CD4-positive, alpha-beta T cell treated with Interleukin-2 at 100 ng/mL for 4 hours (primary cell): ENCODE measurements at regions not wholly inside any gene's neighbourhood (a gene's known extent, or its start where the extent isn't known, plus 50 kb on each side); places are given as distances from the start of the nearest gene placed in this dataset.

Experiments
- DNase-seq: peaks from one replicate; pipeline ENCODE4 v3.0.0-alpha.2; 2020; ENCODE audit warnings: low spot score

DNA sequence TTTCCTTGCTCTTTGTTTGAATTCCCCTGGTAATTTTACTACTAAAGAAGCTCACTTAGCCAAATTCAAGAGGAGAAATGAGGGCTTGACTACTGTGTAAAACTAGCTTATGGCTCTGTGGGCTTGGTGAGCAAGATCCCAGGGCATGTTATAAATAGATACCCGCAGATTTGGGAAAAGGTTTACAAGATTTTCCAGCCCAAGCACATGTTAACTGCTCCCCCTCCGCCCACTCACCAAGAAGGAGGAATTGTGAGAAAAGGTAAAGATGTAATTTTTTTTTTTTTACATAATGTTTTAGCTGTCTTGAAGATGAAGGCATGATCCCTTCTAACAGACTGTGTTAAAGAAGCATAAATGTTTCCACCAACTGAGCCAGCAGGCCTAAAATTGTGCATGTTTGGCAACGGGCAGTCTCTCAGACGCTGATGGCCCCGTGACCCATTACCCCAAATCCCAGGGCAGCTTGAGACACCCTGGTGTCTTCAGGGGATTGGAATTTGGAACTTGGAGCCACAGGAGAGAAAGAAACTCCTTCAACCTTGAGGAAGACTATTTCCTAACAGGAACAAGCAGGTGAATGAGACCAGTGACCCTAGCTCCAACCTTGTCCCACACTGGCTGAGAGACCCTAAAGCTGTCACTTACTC is 429.8 kb upstream of the CELF2 start:
- no peak for DNase-seq

DNA sequence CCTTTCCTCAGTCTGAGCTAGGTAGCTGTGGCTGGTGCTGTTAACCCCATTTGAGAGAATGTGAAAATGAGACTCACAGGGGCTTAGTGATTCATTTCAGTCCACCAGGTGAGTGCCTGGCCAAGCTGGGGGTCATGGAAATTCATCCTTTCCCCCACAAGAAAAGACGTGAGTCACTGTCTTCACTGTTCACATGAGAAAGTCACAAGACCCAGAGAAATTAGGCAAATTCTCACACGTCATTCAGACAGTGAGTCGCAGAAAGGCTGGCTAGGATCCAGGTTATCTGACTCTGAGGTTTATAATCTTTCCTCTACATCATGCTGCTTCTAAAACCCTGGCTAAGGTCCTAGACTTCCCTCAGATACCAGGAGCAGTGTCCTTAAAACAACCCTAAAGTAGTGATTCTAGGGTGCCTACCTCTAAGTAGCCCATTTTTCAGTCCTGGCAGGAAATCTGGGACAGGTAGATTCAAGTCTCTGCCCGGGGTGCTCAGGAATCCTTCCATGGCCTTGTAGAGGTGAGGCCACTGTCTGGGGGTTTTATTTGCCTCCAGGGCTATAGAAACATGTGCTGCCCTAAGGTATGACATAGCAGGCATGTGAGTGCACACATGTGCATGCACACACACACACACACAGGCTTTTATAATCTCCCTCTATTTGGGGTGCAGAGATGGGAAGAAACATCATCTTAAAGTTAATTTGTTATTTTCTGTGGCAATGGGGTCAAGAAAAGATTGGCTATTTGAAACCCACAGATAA is 427.9 kb upstream of the CELF2 start:
- DNase-seq: no peak

DNA sequence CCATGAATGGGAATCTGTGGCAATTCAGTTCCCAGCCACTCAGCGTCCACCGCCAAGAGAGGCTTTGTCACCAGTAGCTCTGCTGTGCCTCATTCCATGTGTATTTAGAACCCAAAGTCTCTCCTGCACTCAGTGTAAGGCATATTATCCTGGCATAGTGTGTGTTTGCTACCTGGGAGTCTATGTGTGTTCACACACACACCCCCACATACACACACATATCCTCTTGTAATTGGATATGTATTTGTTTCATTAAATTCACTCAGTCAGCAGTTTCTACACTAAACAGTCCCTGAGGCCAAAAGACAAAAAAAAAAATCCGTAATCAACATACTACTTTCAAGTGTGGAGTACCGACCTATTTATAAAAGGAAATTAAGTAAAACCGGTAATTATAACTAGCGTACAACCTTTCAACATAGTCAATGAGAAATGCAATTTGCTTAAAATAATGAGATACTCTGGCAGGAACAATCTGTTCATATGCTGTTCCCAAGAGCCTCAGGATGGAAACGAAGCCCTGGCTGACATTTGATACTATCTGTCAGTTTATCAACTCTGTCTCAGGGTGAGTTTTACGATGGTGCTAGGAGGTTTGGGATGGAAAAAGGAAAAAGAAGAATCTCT is 425.8 kb upstream of the CELF2 start:
- DNase-seq: no peak

DNA sequence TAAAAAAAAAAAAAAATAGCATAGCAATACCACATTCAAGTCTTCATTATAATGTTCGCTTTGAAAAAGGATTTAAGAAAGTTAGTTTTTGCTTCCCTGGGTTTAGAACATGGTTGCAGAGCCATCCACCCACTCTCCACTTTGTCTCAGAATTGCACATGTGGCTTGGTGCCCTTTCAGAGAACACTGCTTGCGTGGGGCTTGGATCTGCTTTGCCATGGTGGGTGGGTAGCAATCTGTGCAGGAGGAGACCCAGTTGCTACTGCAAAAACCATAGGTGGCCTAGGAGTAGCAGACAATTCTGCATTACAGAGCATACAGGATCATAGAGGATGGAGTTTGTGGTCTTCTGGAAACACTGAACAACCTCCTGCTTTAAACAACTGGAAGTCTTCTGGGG is 421.4 kb upstream of the CELF2 start:
- DNase-seq: no peak

DNA sequence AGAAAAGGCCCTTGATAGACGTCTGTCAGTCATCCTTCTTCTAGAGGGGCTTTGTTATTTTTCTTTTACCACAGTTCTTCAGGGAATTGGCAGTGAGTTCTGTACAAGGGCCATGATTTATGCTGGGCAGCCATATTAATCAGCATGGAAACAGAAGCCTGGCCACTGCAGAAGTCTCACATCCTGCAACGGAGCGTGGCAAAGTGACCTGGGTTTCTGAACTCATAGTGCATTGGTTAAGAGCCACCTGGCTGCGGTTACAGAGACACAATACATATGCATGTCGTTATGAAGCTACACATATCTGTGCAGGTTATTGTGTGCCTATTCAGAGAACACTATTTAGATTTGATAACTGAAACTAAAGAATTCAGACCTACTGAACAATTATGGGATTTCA is 419.4 kb upstream of the CELF2 start:
- DNase-seq: no peak

DNA sequence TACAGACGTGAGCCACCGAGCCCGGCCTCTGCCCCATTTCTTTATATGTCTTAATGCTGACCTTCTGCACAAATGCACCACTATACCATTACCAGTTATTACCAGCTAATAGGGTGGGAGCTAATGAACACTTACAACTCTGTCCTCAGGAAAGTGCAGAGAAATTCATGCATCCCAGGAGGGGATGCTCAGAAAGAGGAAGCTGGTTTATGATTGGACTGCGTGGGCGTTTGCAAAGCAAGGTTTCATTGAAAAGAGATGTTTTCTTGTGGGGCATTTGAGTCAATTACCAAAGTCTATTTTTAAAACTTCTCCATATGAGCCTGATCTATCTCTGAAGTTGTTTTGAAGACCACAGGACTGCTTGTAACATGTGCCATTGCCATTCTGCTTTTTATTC is 417.7 kb upstream of the CELF2 start:
- DNase-seq: no peak

DNA sequence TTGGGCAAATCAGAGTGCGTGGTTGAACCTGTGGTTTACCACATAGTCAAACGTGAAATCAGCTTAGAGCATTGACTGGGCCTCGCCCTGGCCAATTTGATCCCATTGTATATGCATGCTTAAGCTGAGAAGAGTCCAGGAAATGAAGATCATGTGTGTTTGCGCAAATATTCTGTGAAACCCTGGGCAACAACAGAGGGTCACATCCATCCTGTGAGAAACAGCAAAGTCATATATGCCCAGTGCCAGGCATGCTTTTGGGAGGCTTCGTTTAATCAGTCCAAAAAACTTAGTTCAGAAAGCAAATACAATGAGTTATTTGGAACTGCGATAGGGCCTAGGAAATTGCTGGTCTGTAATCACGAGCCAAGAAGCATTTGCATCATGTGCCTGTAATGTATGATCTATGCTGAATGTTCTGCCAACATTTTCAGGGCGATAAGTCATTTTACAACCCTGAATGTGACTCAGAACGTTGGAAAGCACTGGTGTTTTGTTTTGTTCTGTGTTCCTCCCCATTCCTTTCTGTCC is 412.1 kb upstream of the CELF2 start:
- no peak for DNase-seq

DNA sequence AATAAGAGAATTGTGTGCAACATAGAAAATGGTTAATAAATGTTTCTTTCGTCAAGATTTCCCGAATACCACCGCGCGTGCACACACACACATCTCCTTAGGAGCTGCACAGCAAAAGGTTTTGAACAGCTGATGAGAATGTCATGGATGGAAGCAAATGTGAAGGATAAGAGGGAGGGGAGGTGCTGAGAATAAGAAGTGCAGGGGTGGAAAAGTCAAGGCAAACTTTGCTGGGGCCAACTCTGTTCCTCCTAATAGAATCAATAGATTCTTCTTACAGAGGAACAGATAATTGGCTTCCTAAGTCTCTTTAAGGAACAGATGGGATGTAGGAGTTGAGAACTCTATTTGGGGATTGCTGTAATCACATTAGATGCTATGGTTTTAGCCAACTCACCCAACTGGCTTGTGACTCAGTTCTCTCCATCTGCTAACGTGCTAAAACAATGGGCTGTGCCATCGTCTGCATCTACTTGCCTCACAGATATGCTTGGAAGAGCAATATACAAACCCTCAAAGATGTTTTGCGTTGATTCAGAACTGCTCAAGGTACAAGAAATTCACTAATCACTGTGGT is 408.2 kb upstream of the CELF2 start:
- no peak for DNase-seq

DNA sequence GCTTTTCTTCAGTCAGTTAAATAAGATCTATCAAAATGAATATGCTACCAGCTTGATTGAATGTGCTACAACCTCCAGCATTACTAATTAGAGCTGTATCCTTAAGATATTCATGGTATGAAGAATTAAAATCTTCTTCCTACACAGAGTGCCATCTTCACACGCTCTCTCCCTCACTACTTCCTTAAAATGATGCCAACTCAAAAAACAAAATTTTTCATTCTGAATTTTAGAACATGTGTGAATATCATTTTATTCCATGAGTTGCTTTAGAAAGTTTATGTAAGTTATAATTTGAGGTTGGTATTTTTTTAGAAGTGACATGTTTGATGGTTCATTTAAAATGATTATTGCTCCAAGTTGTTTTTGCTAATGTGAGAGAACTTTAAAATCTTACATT is 407.5 kb upstream of the CELF2 start:
- no peak for DNase-seq

DNA sequence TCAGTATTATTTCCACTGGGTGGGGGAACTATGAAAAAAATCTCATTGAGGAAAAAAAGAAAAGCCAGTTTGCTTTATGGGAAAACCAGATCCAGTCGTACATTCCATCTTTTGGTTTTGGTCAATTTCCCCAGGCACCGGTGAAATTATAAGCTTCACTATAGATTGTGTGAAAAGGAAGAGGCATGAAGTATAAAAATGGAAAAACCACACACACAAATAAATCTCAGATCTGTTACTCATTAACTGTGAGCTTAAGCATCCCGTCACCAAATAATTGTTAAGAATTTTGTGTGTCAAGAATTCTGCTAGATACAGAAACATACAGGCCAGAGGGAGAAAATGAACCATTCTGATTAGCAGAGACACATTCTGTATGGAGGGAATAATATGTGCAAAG is 405.5 kb upstream of the CELF2 start:
- no peak for DNase-seq

DNA sequence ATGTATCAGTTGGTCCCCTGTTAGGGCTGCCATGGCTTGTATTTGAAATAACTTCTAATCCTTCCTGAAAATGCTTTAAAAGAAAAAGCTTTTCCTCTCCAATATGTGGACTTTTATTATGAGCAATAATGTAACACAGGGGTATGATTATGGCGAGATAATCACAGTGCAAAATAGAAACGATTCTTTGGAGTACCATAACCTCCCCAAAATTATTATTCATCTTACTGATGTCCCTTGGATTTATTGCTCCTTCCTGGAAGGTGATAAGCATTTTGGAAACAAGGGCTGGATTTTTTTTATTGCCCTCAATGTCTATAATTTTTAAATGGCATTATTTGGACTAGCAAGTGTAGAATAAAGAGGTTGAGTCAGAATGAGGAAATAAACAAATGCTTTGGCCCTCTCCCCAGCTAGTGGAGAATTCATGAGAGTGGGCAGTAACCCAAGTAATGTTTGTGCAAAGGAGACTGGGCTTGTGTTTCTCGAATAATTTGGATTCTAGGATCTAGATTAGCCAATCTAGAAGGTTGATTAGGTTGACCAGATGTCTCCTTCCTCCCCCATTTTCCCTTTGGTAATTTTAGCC is 403.9 kb upstream of the CELF2 start:
- no peak for DNase-seq

DNA sequence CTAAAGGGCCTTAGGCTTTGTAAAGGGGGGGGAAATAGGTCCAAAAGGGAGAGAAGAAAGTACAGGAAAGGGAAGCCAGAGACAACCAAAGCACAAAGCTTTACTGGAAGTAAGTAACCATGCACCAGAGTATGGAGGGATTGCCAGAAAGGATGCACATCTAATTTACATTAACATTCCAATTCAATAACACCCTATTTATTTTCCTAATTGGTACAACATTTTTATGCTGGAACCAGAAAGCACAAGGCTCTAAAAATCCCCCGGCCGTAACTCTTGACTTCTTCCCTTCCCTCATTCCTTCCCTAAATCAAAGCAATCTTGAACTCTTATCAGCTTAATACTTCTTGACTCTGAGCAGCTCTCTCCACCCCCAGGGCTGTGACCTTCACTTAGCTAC is 400.0 kb upstream of the CELF2 start:
- no peak for DNase-seq

DNA sequence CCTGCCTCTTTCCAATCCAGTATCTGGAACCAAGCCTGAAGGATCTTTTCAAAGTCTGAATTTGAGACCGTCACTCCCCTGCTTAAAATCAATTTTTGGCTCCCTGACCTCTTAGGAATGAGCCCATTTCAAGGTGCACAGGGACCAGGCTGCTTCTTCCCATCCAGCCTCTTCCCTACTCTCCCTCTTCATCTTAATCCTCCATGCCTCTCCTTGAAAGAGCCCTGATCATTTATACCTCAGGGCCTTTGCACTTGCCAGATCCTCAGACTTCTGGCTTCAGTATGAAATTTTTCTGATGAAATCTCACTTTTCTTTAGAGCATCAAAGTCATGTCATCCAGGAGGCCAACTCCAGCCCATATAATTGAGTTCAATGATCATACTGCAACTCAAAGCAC is 399.5 kb upstream of the CELF2 start:
- DNase-seq: no peak

DNA sequence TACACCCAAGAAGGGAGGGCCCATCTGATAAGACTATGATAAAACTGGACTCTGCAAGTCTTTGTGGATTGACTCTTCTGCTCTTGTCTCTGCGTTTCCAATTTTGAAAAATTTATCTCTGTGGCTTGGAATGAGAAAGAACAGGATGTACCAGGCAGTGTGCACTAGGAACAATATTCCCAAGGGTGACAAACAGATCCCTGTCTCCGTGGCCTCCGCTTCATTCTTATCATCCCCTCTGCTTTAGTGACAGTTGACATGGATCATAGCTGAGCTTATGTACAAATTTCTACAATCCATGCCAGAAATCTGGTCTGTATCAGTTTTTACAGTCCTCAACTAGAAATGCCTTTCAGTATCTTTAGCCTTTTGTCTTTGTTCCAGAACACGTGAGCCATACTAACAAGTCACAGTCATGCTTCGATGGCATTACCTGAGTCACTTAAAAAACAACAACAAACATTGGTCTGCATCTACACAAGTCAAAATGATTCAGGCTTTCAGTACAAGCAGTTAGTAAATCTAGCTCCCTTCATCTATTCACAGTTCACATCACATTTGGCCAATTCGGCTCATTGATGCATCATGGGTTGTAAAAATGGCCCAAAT is 393.6 kb upstream of the CELF2 start:
- DNase-seq: no peak

DNA sequence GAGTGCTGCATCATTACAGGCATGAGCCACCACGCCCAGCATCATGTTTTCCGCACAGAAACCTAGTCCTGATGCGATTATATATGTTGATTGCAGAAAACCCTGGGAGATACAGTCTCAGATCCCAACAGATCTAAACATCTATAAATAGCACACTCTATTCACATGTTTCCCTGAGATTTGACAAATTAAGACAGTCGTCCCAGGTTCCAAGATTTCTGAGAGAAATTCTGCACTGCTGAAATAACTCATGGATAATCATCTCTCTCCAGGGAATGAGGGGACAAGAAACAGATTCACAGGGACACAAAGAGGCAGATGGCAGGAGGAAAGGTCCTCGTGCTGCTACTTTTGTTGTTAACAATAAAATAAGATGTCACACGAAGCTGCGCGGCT is 393.1 kb upstream of the CELF2 start:
- no peak for DNase-seq

DNA sequence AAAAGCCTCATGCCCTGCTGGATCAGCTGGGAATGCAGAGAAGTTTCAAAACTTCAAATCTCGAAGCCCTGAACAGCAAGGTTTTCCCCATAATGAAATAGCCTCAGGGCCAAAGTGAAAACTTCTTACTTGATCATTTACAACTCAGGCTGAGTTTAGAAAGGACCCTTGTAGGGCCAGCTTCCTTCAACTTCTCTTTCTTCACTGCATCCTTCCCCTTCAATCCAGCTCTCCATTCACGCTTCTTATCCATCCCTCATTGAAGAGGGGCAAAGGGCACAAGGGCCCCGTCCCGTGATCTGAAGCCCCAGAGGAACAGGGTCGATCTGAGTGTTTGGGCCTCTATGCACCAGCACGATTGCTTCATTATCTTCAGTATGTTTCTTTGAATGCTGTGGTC is 392.2 kb upstream of the CELF2 start:
- no peak for DNase-seq

DNA sequence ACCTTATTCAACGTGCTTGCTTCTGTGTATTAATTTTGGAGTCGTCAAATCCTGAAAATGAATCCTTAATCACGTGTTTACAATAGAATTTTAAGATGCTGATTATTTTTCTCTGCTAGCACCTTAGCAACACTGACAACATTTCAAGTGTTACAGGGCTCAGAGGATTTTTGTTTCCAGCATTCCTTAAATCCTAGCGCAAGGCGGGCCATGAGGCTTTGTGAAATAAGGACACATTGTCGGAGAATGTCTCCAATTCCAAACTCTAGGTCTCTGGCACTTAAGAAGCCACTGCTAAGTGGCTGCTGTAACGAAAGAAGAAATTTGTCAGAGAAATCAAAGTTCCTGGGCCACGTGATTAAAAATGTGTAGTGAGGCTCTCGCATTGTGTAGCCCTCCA is 390.9 kb upstream of the CELF2 start:
- no peak for DNase-seq

DNA sequence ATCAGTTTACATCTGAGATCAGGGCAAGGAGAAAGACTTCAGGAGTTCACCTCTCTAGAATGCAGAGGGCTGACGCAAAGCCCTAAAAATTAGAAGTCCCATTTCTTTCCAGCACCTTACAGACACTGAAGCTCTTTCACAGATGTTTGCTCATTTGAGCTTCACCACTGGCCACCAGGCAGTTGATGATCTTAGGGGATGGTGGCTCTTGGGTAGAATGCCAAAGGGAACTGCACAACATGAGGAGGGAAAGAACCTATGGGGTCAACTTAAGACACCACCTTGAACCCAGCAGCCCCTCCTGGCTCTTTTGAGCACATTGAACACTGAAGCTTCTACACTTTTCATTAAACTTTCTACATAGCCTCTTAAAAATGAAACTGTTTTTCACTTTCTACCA is 390.3 kb upstream of the CELF2 start:
- no peak for DNase-seq

DNA sequence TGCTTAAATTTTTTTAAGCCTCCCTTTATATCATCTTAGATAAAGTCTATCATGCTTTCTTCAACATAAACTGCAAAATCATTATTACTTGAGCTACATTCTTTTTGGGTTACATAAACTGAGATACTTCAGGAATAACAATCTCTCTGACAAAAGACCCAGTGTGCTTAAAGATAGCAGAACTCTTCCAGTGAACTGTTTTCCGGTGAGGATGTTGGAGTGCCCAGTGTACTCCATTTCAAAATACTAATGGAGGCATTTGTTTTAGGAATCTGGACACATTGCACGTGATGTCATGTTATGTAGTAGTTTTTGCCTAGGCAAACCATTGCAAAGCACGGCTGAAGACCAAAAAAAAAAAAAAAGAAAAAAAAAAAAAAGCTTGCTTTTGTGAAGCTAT is 388.2 kb upstream of the CELF2 start:
- DNase-seq: no peak

DNA sequence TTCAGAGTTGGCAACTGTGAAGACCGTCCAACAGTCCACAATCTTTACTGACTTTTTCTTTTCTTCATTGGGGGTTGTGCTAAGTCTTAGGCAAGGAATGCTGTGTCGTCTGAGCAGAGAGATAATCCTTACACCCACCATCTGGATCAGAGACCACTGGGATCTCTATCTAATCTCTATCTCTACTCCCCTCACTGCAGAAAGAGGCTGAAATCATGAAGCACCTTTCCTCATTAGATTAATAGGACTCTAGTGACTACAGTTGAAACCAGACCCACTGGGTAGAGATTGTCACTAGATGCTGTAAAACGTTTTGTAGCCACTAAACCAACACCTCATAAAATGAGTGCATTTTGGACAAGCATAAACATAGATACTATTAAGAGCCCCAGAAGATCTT is 387.4 kb upstream of the CELF2 start:
- no peak for DNase-seq

DNA sequence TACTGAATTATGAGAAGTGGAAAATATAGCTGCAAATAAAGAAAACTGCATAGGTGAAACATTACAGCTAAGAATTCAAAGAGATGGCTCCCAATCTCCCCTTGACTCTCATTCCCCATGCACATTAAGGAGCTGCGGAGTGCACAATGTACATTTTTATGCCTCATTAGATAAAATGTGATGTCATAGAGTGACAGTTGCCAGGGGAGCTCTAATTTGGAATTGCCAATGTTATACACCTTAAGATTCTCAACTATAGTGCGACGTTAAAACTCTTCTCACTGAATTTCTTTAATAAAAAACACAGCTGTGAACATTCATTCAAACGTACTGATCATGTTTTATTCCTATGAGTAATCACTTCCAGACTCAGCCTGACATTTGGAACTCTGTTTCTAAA is 386.9 kb upstream of the CELF2 start:
- DNase-seq: no peak

DNA sequence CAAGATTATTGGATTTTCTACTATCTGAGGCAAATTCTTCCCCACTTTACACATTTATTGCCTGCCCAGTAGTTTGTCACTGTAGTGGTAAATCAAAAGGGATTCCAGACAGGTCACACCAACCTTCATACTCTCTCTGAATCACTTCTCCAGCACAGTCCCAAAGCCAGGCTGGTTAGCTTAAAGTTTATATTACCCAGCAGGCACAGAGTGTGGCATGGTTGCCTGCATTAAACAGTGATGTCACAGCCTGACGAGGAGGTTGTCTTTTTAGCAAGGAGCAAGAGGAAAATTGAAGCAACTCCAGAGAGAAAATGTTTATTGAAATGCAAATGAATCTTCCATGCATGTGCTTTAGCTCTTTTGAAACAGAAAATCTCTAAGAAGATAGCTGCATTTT is 375.5 kb upstream of the CELF2 start:
- no peak for DNase-seq
